Left colon (tissue), 2 donors: ENCODE measurements at regions not wholly inside any gene's neighbourhood (a gene's known extent, or its start where the extent isn't known, plus 50 kb on each side); places are given as distances from the start of the nearest gene placed in this dataset.

Experiments used
- ATAC-seq: fragments of 200-7000 bp; cut with Tn5 transposase; one replicate; pipeline ENCODE4 v1.9.1; 2020; ENCODE audit warnings: mild to moderate bottlenecking, moderate library complexity
- DNase-seq, 2 donors: peaks; one replicate each; pipeline ENCODE4 v3.0.0-alpha.2; 2020
- intact Hi-C, 2 donors: fragments of 100-400 bp; cut with DNase I in 1 of 2; cut with micrococcal nuclease in 1 of 2; formaldehyde crosslinking; loops; one replicate each; pipeline versions ENCODE4 v1.11.2 to v1.14.0; 2022; cut with DNase I, micrococcal nuclease
- donor health status: DM: no; HTN: no; CAD: no.
- donor health status: DM: yes; HTN: yes; CAD: no.

GRCh38 chr9:106722051-106722753 lies 140.8 kb upstream of the ZNF462 start:
- ATAC-seq, result no peak
- no peak for DNase-seq
- intact Hi-C loops, result no loop called here

GRCh38 chr9:106723926-106724325 lies 139.0 kb upstream of the ZNF462 start:
- DNase-seq, result no peak
- ATAC-seq, result no peak
- intact Hi-C loops, result no loop called here

GRCh38 chr9:106724566-106724965 lies 138.4 kb upstream of the ZNF462 start:
- intact Hi-C loops, result no loop called here
- no peak for ATAC-seq
- no peak for DNase-seq

GRCh38 chr9:106726070-106726815 lies 136.7 kb upstream of the ZNF462 start:
- intact Hi-C loops, result no loop called here
- ATAC-seq (no peak), DNase-seq (no peak)

- no peak for ATAC-seq
Observed at GRCh38 chr9:106727969-106728368, 135.0 kb upstream of the ZNF462 start.

GRCh38 chr9:106728860-106729259 lies 134.1 kb upstream of the ZNF462 start:
- no peak for DNase-seq
- no peak for ATAC-seq
- intact Hi-C loops, result no loop called here

More at GRCh38 chr9:106727969-106728368, 135.0 kb upstream of the ZNF462 start:
- no peak for DNase-seq
- intact Hi-C loops, result no loop called here

- intact Hi-C loops, result no loop called here
- DNase-seq, result no peak
- ATAC-seq, result no peak
Observed at GRCh38 chr9:106731910-106732309, 131.1 kb upstream of the ZNF462 start.

- DNase-seq (no peak), ATAC-seq (no peak)
- intact Hi-C loops, result no loop called here
Observed at GRCh38 chr9:106733828-106734380, 129.1 kb upstream of the ZNF462 start.

GRCh38 chr9:106737516-106737915 lies 125.5 kb upstream of the ZNF462 start:
- intact Hi-C loops, result no loop called here
- no peak for ATAC-seq
- DNase-seq, result no peak

- DNase-seq, result no peak
- ATAC-seq, result no peak
- intact Hi-C loops, result no loop called here
Observed at GRCh38 chr9:106738109-106738508, 124.9 kb upstream of the ZNF462 start.

GRCh38 chr9:106745457-106745856 lies 117.5 kb upstream of the ZNF462 start:
- DNase-seq (no peak), ATAC-seq (no peak)
- intact Hi-C loops, result no loop called here

GRCh38 chr9:106745876-106746275 lies 117.1 kb upstream of the ZNF462 start:
- no peak for DNase-seq
- no peak for ATAC-seq
- intact Hi-C loops, result no loop called here

- intact Hi-C loops, result no loop called here
- DNase-seq (no peak), ATAC-seq (no peak)
Observed at GRCh38 chr9:106751681-106752080, 111.3 kb upstream of the ZNF462 start.

- no peak for DNase-seq
- intact Hi-C loops, result no loop called here
- ATAC-seq, result no peak
Observed at GRCh38 chr9:106752581-106752980, 110.4 kb upstream of the ZNF462 start.

- ATAC-seq, result no peak
- intact Hi-C loops, result no loop called here
- no peak for DNase-seq
Observed at GRCh38 chr9:106753155-106753671, 109.8 kb upstream of the ZNF462 start.

- no peak for DNase-seq
- ATAC-seq, result no peak
- intact Hi-C loops, result no loop called here
Observed at GRCh38 chr9:106755736-106756135, 107.2 kb upstream of the ZNF462 start.

GRCh38 chr9:106757514-106757913 lies 105.5 kb upstream of the ZNF462 start:
- intact Hi-C loops, result no loop called here
- no peak for ATAC-seq

GRCh38 chr9:106758911-106759310 lies 104.1 kb upstream of the ZNF462 start:
- DNase-seq, result no peak
- intact Hi-C loops, result no loop called here
- ATAC-seq, result no peak

More at GRCh38 chr9:106757514-106757913, 105.5 kb upstream of the ZNF462 start:
- DNase-seq, result no peak

GRCh38 chr9:106761493-106761892 lies 101.5 kb upstream of the ZNF462 start:
- DNase-seq (no peak), ATAC-seq (no peak)
- intact Hi-C loops, result no loop called here

- ATAC-seq (no peak), DNase-seq (no peak)
- intact Hi-C loops, result no loop called here
Observed at GRCh38 chr9:106766616-106767015, 96.3 kb upstream of the ZNF462 start.
